Keratinocyte (primary cell): ENCODE measurements at regions not wholly inside any gene's neighbourhood (a gene's known extent, or its start where the extent isn't known, plus 50 kb on each side); places are given as distances from the start of the nearest gene placed in this dataset.

Experiments used
- DNase-seq: peaks from one replicate; pipeline ENCODE4 v3.0.0-alpha.2; 2011; ENCODE audit warnings: low read depth, missing footprints, low spot score
- FAIRE-seq: peaks from 2 replicates; lab custom pipeline; 2011; peaks lifted over from hg19 to GRCh38; lab: Jason Lieb, UNC
- H2AFZ ChIP-seq: 2 replicates; pipeline ENCODE4 v1.6.0; 2012; ENCODE audit warnings: low read length, control low read depth, inconsistent platforms; ENCODE audit not compliant: control insufficient read depth
- H3K27ac ChIP-seq: 2 replicates; pipeline ENCODE4 v1.5.1; 2011; ENCODE audit warnings: low read length; ENCODE audit not compliant: control insufficient read depth, insufficient read depth
- H3K27me3 ChIP-seq: 3 replicates; pipeline ENCODE4 v1.6.0; 2011; ENCODE audit warnings: low read length; ENCODE audit not compliant: control insufficient read depth, insufficient read depth; ENCODE audit errors: extremely low read depth
- H3K36me3 ChIP-seq, 2 experiments: 2 replicates in 1 of 2; 3 replicates in 1 of 2; pipeline ENCODE4 v1.5.1; 2011; ENCODE audit warnings: low read length in 2 of 2, mild to moderate bottlenecking in 1 of 2; ENCODE audit not compliant: control insufficient read depth in 2 of 2, insufficient read depth in 2 of 2; ENCODE audit errors: extremely low read depth in 1 of 2
- H3K4me1 ChIP-seq: 3 replicates; pipeline ENCODE4 v1.5.1; 2011; ENCODE audit warnings: low read length; ENCODE audit not compliant: control insufficient read depth, insufficient read depth; ENCODE audit errors: extremely low read depth
- H3K4me2 ChIP-seq: 3 replicates; pipeline ENCODE4 v1.6.0; 2011; ENCODE audit warnings: low read depth, low read length; ENCODE audit not compliant: control insufficient read depth, insufficient read depth; ENCODE audit errors: extremely low read depth
- H3K4me3 ChIP-seq, 3 experiments: fragments of 200-600 bp in 1 of 3; sonication (generic) in 1 of 3; 2 replicates in 2 of 3; 3 replicates in 1 of 3; pipeline ENCODE4 v1.5.1; 2011 to 2016; ENCODE audit warnings: low read length in 3 of 3, mild to moderate bottlenecking in 3 of 3, control low read depth in 2 of 3, inconsistent platforms in 1 of 3, low read depth in 1 of 3, mixed read lengths in 1 of 3, mixed run types in 1 of 3, moderate library complexity in 1 of 3; ENCODE audit not compliant: control insufficient read depth in 2 of 3, insufficient read depth in 2 of 3; ENCODE audit errors: extremely low read depth in 1 of 3
- H3K79me2 ChIP-seq: 2 replicates; pipeline ENCODE4 v1.6.0; 2012; ENCODE audit warnings: low read length; ENCODE audit not compliant: control insufficient read depth, insufficient read depth
- H3K9ac ChIP-seq: 3 replicates; pipeline ENCODE4 v1.6.0; 2011; ENCODE audit warnings: low read length; ENCODE audit not compliant: control insufficient read depth, insufficient read depth; ENCODE audit errors: extremely low read depth
- H3K9me1 ChIP-seq: 3 replicates; pipeline ENCODE4 v1.6.0; 2011; ENCODE audit warnings: low read length; ENCODE audit not compliant: control insufficient read depth, insufficient read depth; ENCODE audit errors: extremely low read depth
- H3K9me3 ChIP-seq: 2 replicates; pipeline ENCODE4 v1.5.1; 2012; ENCODE audit warnings: low read depth, low read length; ENCODE audit not compliant: control insufficient read depth
- H4K20me1 ChIP-seq: 3 replicates; pipeline ENCODE4 v1.6.0; 2011; ENCODE audit warnings: low read length; ENCODE audit not compliant: control insufficient read depth, insufficient read depth; ENCODE audit errors: extremely low read depth
- EZH2 ChIP-seq: IDR thresholded peaks from one replicate; pipeline ENCODE4 v1.6.1; 2012; ENCODE audit warnings: inconsistent platforms, mild to moderate bottlenecking, low read length, moderate library complexity
- dilution Hi-C: fragments of 300-500 bp; cut with MboI; formaldehyde crosslinking; loops from one replicate; pipeline ENCODE4 v1.7.0; 2020; ENCODE audit warnings: low sequenced_read_pairs; ENCODE audit not compliant: extremely low pct_ligation_motif_present
- TF ChIP-seq, protein P1 (sequence below), 3 experiments: IDR thresholded peaks in 1 of 3; conservative IDR thresholded peaks in 1 of 3; optimal IDR thresholded peaks in 1 of 3; 2 replicates in 2 of 3; 3 replicates in 1 of 3; pipeline versions ENCODE3 to v1.5.1; 2011; ENCODE audit warnings: low read length in 3 of 3, mild to moderate bottlenecking in 3 of 3, moderate library complexity in 2 of 3, control low read depth in 1 of 3, inconsistent platforms in 1 of 3; ENCODE audit not compliant: insufficient read depth in 2 of 3; ENCODE audit errors: extremely low read depth in 1 of 3

DNA sequence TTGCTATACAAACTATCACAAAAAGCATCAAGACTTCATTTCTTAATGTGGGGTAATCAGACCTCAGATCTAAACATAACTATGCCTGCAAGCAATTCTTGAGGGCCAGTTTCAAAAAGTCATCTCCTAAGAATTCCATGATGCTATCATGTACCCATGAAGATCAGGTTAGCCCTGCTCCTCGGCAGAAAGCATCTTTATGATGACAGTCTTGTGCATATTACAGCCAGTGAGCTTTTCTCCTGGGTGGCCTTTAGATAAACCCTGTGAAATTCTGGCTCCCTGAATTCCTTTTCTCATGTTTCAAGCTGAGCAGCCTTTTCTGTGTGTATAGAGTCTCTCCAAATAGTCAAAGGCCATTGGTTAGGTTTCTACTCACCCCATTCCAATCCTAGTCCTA lies 201.9 kb upstream of the MCTP2 start:
- DNase-seq = no peak

DNA sequence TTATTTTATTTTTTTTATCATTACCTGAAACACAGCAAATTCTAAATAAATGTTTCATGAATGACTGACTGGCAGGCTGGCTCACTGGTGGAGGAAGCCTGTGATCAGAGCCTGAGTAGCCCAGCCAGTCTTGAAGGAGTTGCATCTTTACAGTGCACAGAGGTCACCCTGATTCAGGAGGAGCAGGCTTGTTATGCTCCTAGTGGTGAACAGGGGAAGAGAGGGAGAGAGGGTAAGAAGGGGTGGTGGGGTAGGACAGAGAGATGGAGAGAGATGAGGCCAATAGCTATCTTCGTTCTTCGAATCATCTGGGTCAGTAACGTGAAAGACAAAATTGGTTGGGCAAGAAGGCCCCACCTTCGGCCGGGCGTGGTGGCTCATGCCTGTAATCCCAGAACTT lies 202.6 kb upstream of the MCTP2 start:
- Histone ChIP-seq H3K4me3 (no peak overlapping the region), H3K4me2 (no peak overlapping the region), H3K36me3 (no peaks in the 10 kb centered on the region), H2AFZ (no peak overlapping the region), H4K20me1 (no peaks in the 10 kb centered on the region), H3K9me1 (no peaks in the 10 kb centered on the region), H3K79me2 (no peaks in the 10 kb centered on the region), H3K27ac (no peak overlapping the region), H3K9ac (no peak overlapping the region), H3K27me3 (no peaks in the 10 kb centered on the region), H3K4me1 (peaks cover 6% of the 10 kb centered on the region), H3K9me3 (no peaks in the 10 kb centered on the region)
- TF ChIP-seq EZH2 = no peak
- TF ChIP-seq, protein P1, sequence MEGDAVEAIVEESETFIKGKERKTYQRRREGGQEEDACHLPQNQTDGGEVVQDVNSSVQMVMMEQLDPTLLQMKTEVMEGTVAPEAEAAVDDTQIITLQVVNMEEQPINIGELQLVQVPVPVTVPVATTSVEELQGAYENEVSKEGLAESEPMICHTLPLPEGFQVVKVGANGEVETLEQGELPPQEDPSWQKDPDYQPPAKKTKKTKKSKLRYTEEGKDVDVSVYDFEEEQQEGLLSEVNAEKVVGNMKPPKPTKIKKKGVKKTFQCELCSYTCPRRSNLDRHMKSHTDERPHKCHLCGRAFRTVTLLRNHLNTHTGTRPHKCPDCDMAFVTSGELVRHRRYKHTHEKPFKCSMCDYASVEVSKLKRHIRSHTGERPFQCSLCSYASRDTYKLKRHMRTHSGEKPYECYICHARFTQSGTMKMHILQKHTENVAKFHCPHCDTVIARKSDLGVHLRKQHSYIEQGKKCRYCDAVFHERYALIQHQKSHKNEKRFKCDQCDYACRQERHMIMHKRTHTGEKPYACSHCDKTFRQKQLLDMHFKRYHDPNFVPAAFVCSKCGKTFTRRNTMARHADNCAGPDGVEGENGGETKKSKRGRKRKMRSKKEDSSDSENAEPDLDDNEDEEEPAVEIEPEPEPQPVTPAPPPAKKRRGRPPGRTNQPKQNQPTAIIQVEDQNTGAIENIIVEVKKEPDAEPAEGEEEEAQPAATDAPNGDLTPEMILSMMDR (optimal IDR thresholded peaks at IDR 0.05 in 1 of 3, IDR thresholded peaks at IDR 0.05 in 1 of 3, conservative IDR thresholded peaks at IDR 0.05 in 1 of 3; ENCODE audit: extremely low read depth in 1 of 3, insufficient read depth in 2 of 3, low read length in 3 of 3) = no peak
- dilution Hi-C loops = no loop called here
- DNase-seq (no peak), FAIRE-seq (no peak)

More for the DNA sequence above, 201.9 kb upstream of the MCTP2 start:
- H2AFZ ChIP-seq = no peak overlapping the region
- no peaks in the 10 kb centered on the region for H3K9me3 ChIP-seq
- H3K27ac ChIP-seq = no peak overlapping the region
- no peaks in the 10 kb centered on the region for H3K36me3 ChIP-seq
- peaks cover 6% of the 10 kb centered on the region for H3K4me1 ChIP-seq
- no peak overlapping the region for H3K9ac ChIP-seq
- H3K4me2 ChIP-seq = no peak overlapping the region
- no peaks in the 10 kb centered on the region for H4K20me1 ChIP-seq
- no peaks in the 10 kb centered on the region for H3K27me3 ChIP-seq
- no peaks in the 10 kb centered on the region for H3K79me2 ChIP-seq
- H3K4me3 ChIP-seq = no peak overlapping the region
- dilution Hi-C loops = no loop called here
- no peak for FAIRE-seq
- no peaks in the 10 kb centered on the region for H3K9me1 ChIP-seq
- no peak for TF ChIP-seq EZH2
- TF ChIP-seq, protein P1 (optimal IDR thresholded peaks at IDR 0.05 in 1 of 3, IDR thresholded peaks at IDR 0.05 in 1 of 3, conservative IDR thresholded peaks at IDR 0.05 in 1 of 3; ENCODE audit: extremely low read depth in 1 of 3, insufficient read depth in 2 of 3, low read length in 3 of 3) = no peak
